Smooth muscle cell (in vitro differentiated cells): ENCODE measurements at regions not wholly inside any gene's neighbourhood (a gene's known extent, or its start where the extent isn't known, plus 50 kb on each side); places are given as distances from the start of the nearest gene placed in this dataset.
"Not testable (repeated sequence)": the region's sequence is repeated elsewhere in the genome, so short reads cannot be mapped to it uniquely, and the experiment has no call there.

Experiments used
- DNase-seq: peaks from one replicate; lab custom pipeline; 2025; ENCODE audit not compliant: unreplicated experiment; lab: John Stamatoyannopoulos, UW
- H2AFZ ChIP-seq: fragments of 200-600 bp; sonication (generic); 2 replicates; pipeline ENCODE4 v1.6.0; 2016; ENCODE audit warnings: antibody characterized with exemption, low read depth, mild to moderate bottlenecking
- H3F3A ChIP-seq: fragments of 200-600 bp; sonication (generic); 2 replicates; pipeline ENCODE4 v1.6.0; 2017; ENCODE audit warnings: antibody characterized with exemption, low read depth
- H3K27ac ChIP-seq: fragments of 200-600 bp; sonication (generic); 2 replicates; pipeline ENCODE4 v1.5.1; 2016; ENCODE audit warnings: low read depth, mild to moderate bottlenecking
- H3K27me3 ChIP-seq: fragments of 200-600 bp; sonication (generic); 2 replicates; pipeline ENCODE4 v1.6.1; 2016; ENCODE audit warnings: low read depth, mild to moderate bottlenecking
- H3K36me3 ChIP-seq: fragments of 200-600 bp; sonication (generic); 2 replicates; pipeline ENCODE4 v1.5.1; 2016; ENCODE audit warnings: low read depth
- H3K4me1 ChIP-seq: fragments of 200-600 bp; sonication (generic); 2 replicates; pipeline ENCODE4 v1.5.1; 2016; ENCODE audit warnings: low read depth
- H3K4me2 ChIP-seq: fragments of 200-600 bp; sonication (generic); 2 replicates; pipeline ENCODE4 v1.6.0; 2016; ENCODE audit warnings: mild to moderate bottlenecking
- H3K4me3 ChIP-seq: fragments of 200-600 bp; sonication (generic); 2 replicates; pipeline ENCODE4 v1.5.1; 2016; ENCODE audit warnings: mild to moderate bottlenecking
- H3K79me2 ChIP-seq: fragments of 200-600 bp; sonication (generic); 2 replicates; pipeline ENCODE4 v1.6.0; 2016; ENCODE audit warnings: low read depth, mild to moderate bottlenecking
- H3K9ac ChIP-seq: fragments of 200-600 bp; sonication (generic); 2 replicates; pipeline ENCODE4 v1.6.0; 2016; ENCODE audit warnings: low read depth
- H3K9me3 ChIP-seq: fragments of 200-600 bp; sonication (generic); replicated peaks from 2 replicates; pipeline ENCODE4 v1.5.1; 2016; ENCODE audit warnings: low read depth
- H4K20me1 ChIP-seq: fragments of 200-600 bp; sonication (generic); 2 replicates; pipeline ENCODE4 v1.6.0; 2016; ENCODE audit warnings: low read depth
- WGBS: methylation state at CpG from one replicate; pipeline ENCODE4 v1.1.7; 2016; ENCODE audit warnings: low lambda C conversion rate; 5-methylcytosine and 5-hydroxymethylcytosine counted together
- TF ChIP-seq, protein P1 (sequence below): fragments of 200-600 bp; sonication (generic); IDR thresholded peaks from 2 replicates; pipeline ENCODE4 v1.5.1; 2017; ENCODE audit warnings: borderline replicate concordance, mild to moderate bottlenecking, antibody characterized with exemption; ENCODE audit not compliant: insufficient read depth, poor library complexity, severe bottlenecking

DNA sequence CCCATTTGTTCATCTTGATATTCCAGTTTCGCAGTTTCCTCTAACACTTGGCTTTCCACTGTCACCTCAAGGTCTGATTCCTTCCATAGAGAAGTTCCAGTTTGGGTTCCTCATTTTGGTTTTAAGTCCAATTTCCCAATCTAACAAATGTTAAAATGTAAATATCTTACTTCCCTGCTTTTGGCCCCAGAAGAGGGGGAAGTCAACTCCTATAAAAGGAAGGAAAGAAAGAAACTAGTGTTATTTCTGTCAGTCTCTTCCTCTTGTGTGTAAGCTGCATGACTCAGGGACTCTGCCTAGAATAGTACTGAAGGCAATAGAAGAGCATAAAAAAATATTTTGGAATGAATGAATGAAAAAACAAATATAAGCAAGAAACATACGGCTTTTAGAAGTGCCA, 127.5 kb upstream of the CCNG1 start:
- Histone ChIP-seq H3K4me3 (no peak overlapping the region), H3K79me2 (no peaks in the 10 kb centered on the region), H2AFZ (no peak overlapping the region), H4K20me1 (no peaks in the 10 kb centered on the region), H3F3A (no peaks in the 10 kb centered on the region), H3K9me3 (no peaks in the 10 kb centered on the region), H3K27me3 (no peaks in the 10 kb centered on the region), H3K9ac (no peak overlapping the region), H3K4me2 (no peak overlapping the region), H3K27ac (no peak overlapping the region), H3K36me3 (no peaks in the 10 kb centered on the region), H3K4me1 (no peaks in the 10 kb centered on the region)
- WGBS, result 93% methylated on average over 2 of the region's 2 CpGs
- DNase-seq, result no peak
- TF ChIP-seq, protein P1, sequence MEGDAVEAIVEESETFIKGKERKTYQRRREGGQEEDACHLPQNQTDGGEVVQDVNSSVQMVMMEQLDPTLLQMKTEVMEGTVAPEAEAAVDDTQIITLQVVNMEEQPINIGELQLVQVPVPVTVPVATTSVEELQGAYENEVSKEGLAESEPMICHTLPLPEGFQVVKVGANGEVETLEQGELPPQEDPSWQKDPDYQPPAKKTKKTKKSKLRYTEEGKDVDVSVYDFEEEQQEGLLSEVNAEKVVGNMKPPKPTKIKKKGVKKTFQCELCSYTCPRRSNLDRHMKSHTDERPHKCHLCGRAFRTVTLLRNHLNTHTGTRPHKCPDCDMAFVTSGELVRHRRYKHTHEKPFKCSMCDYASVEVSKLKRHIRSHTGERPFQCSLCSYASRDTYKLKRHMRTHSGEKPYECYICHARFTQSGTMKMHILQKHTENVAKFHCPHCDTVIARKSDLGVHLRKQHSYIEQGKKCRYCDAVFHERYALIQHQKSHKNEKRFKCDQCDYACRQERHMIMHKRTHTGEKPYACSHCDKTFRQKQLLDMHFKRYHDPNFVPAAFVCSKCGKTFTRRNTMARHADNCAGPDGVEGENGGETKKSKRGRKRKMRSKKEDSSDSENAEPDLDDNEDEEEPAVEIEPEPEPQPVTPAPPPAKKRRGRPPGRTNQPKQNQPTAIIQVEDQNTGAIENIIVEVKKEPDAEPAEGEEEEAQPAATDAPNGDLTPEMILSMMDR, result no peak

DNA sequence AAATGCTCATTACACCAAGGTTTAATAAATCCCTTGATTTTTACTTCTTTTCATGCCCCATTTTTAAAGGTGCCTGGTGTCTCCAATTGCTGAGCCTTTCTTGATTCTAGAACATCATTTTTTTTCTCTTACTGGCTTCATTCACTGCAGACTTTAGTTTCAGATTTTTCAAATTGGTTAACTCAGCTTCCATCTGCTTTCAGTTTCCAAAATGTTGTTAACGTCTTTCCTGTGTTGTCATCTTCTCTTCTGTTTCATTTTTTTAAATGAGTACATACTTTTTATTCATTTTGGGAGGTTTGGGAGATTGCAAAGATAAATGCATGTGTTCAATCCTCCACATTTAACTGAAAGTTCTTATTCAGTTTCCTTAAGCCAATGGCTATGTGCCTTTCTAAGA, 126.4 kb upstream of the CCNG1 start:
- no peak overlapping the region for H2AFZ ChIP-seq
- H3K4me3 ChIP-seq, result no peak overlapping the region
- no peaks in the 10 kb centered on the region for H3K36me3 ChIP-seq
- no peaks in the 10 kb centered on the region for H3K79me2 ChIP-seq
- no peak for DNase-seq
- no peaks in the 10 kb centered on the region for H4K20me1 ChIP-seq
- H3K4me1 ChIP-seq, result no peaks in the 10 kb centered on the region
- H3K9ac ChIP-seq, result no peak overlapping the region
- no peaks in the 10 kb centered on the region for H3K27me3 ChIP-seq
- H3F3A ChIP-seq, result no peaks in the 10 kb centered on the region
- TF ChIP-seq, protein P1, result no peak
- 77% methylated on average over 1 of the region's 1 CpG for WGBS
- H3K9me3 ChIP-seq, result no peaks in the 10 kb centered on the region
- no peak overlapping the region for H3K4me2 ChIP-seq
- H3K27ac ChIP-seq, result no peak overlapping the region

DNA sequence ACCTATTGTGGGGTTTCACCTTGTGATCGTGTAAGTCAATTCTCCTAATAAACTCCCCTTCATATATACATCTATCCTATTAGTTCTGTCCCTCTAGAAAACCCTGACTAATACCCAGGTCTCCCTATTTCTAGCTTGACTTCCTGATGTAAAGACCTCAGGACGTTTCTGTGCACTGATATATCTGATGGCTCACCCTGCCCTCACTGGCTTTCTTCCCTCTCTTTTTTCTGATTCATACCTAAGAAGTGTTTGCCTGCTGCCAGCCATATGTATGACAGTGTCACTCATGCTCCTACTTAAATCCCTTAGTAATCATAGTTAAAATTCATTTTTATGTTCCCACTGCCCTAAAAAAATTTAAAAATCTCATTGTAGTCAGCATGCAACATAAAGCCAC, 124.8 kb upstream of the CCNG1 start:
- Histone ChIP-seq H3K4me3 (no peak overlapping the region), H4K20me1 (no peaks in the 10 kb centered on the region), H3F3A (no peaks in the 10 kb centered on the region), H3K4me2 (no peak overlapping the region), H3K79me2 (no peaks in the 10 kb centered on the region), H2AFZ (no peak overlapping the region), H3K9me3 (no peaks in the 10 kb centered on the region), H3K4me1 (no peaks in the 10 kb centered on the region), H3K27ac (no peak overlapping the region), H3K36me3 (no peaks in the 10 kb centered on the region), H3K9ac (no peak overlapping the region), H3K27me3 (no peaks in the 10 kb centered on the region)
- TF ChIP-seq, protein P1, result no peak
- WGBS, result 90% methylated on average over 2 of the region's 2 CpGs
- DNase-seq, result no peak

DNA sequence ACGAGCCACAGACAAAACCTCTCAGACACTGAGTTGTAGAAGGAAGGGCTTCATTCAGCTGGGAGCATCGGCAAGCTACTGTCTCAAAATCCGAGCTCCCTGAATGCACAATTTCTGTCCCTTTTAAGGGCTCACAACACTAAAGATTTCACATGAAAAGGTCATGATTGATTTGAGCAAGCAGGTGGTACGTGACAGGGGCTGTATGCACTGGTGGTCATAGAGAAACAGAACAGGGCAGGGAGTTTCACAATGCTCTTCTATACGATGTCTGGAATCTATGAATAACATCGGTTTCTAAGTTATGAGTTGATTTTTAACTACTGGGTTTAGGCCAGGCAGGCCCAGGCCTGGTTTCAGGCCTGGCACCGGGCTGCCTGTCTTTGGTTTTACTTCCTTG, 124.3 kb upstream of the CCNG1 start:
- not testable (repeated sequence) for H3K9ac ChIP-seq, H4K20me1 ChIP-seq, H3K4me1 ChIP-seq, H3K4me3 ChIP-seq, H3K27ac ChIP-seq, H3K27me3 ChIP-seq, H3K36me3 ChIP-seq, H3F3A ChIP-seq, H2AFZ ChIP-seq, H3K4me2 ChIP-seq, DNase-seq, H3K79me2 ChIP-seq, H3K9me3 ChIP-seq
- whole genome bisulfite sequencing, result 74% methylated on average over 7 of the region's 7 CpGs

DNA sequence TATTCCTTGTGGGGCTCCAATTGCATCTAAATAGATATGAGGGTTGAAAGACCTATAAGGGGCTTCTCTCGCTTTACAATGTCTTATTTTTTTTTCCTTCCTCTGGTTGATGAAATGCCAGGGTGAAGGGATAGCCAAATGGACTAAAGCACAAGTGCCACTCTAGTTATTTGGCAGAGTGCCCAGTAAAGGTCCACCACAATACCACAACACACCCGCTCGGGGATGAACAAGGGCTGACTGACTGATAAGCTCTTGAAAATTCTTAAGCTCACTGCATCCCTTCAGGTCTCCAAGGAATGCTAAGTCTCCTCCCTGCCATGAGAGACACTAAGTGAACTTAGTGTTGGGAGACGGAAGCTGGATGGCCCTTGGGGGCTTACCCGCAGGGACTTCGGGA, 121.0 kb upstream of the CCNG1 start:
- not testable (repeated sequence) for H2AFZ ChIP-seq, H3K9ac ChIP-seq, H3K36me3 ChIP-seq, DNase-seq, H3K79me2 ChIP-seq, H3F3A ChIP-seq, H4K20me1 ChIP-seq, H3K4me1 ChIP-seq, H3K27me3 ChIP-seq, H3K4me2 ChIP-seq, H3K9me3 ChIP-seq, H3K4me3 ChIP-seq, H3K27ac ChIP-seq
- WGBS, result 90% methylated on average over 6 of the region's 6 CpGs
